ENCODE measurements at regions not wholly inside any gene's neighbourhood (a gene's known extent, or its start where the extent isn't known, plus 50 kb on each side); places are given as distances from the start of the nearest gene placed in this dataset.

DNA sequence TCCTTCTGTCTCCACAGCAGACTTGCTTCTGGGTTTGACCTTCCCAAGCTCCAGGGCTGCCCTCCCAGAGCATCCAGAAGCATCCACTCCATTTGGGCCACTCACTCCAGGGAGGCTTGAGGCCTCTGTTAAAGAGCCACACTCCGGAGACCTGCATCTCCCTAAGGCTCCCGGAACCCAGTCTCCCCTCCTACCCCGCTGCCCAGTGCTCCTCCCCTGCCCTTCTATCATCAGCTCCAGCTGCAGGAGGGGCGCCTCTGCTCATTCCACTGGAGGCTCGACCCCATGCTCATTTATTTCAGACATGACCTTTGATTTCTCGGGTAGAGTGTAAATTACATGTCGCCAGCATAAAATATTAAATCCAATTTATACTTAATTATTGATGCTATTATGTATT, 142.5 kb downstream of the SYF2 start:
- no peak for ATAC-seq (ENCODE audit: low read depth)
- no peak overlapping the region for H3K27ac ChIP-seq (ENCODE audit: insufficient read depth, low read length)
- intact Hi-C loops (cut with micrococcal nuclease), result no loop called here

More for the DNA sequence above, 142.5 kb downstream of the SYF2 start:
- Histone ChIP-seq H3K4me2 (ENCODE audit: low read depth, low read length) (no peak overlapping the region), H2BK120ac (ENCODE audit: low read depth, low read length) (no peak overlapping the region), H3K23ac (ENCODE audit: low read depth, low read length) (no peak overlapping the region), H2AK9ac (replicated peaks; ENCODE audit: low read depth, low read length, poor library complexity) (no peak overlapping the region), H4K91ac (ENCODE audit: insufficient read depth, low read depth, low read length) (no peak overlapping the region), H4K5ac (ENCODE audit: low read depth, low read length) (no peak overlapping the region), H3K4ac (ENCODE audit: low read depth, low read length) (no peak overlapping the region), H2AFZ (replicated peaks; ENCODE audit: low read length, poor library complexity) (no peak overlapping the region), H2BK15ac (ENCODE audit: low read depth, low read length) (no peak overlapping the region), H3K9me1 (ENCODE audit: insufficient read depth, low read length) (no peaks in the 10 kb centered on the region), H4K8ac (ENCODE audit: low read depth in 2 of 2, low read length in 2 of 2) (no peak overlapping the region), H3K27me3 (ENCODE audit: control insufficient read depth, insufficient read depth, low read length) (peaks cover 81% of the 10 kb centered on the region), H2BK20ac (ENCODE audit: low read depth, low read length) (no peak overlapping the region), H3K18ac (ENCODE audit: low read depth, low read length) (no peak overlapping the region), H3K9me3 (ENCODE audit: control insufficient read depth, insufficient read depth, low read length) (peaks cover 5% of the 10 kb centered on the region), H3K14ac (replicated peaks; ENCODE audit: low read depth, low read length) (no peak overlapping the region), H2BK5ac (ENCODE audit: low read depth, low read length, poor library complexity, severe bottlenecking) (no peak overlapping the region), H3K9ac (ENCODE audit: low read depth, low read length) (no peak overlapping the region), H2AK5ac (ENCODE audit: low read depth, low read length) (no peak overlapping the region), H3K56ac (ENCODE audit: extremely low read depth, insufficient read depth, low read length) (no peak overlapping the region), H3K36me3 (ENCODE audit: control insufficient read depth, insufficient read depth, low read length) (no peaks in the 10 kb centered on the region), H4K20me1 (ENCODE audit: insufficient read depth, low read length) (no peaks in the 10 kb centered on the region; the same call in 1 of the 2 replicates), H3K4me1 (ENCODE audit: control insufficient read depth, insufficient read depth, low read length) (no peaks in the 10 kb centered on the region), H3K4me3 (ENCODE audit: insufficient read depth, low read depth, low read length) (no peak overlapping the region), H3K79me1 (ENCODE audit: low read depth in 1 of 2, low read length in 2 of 2) (no peaks in the 10 kb centered on the region)
- DNase-seq, result no peak
- TF ChIP-seq, protein P1, sequence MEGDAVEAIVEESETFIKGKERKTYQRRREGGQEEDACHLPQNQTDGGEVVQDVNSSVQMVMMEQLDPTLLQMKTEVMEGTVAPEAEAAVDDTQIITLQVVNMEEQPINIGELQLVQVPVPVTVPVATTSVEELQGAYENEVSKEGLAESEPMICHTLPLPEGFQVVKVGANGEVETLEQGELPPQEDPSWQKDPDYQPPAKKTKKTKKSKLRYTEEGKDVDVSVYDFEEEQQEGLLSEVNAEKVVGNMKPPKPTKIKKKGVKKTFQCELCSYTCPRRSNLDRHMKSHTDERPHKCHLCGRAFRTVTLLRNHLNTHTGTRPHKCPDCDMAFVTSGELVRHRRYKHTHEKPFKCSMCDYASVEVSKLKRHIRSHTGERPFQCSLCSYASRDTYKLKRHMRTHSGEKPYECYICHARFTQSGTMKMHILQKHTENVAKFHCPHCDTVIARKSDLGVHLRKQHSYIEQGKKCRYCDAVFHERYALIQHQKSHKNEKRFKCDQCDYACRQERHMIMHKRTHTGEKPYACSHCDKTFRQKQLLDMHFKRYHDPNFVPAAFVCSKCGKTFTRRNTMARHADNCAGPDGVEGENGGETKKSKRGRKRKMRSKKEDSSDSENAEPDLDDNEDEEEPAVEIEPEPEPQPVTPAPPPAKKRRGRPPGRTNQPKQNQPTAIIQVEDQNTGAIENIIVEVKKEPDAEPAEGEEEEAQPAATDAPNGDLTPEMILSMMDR (conservative IDR thresholded peaks at IDR 0.05; ENCODE audit: low read depth, low read length), result no peak
- TF ChIP-seq, protein P2, sequence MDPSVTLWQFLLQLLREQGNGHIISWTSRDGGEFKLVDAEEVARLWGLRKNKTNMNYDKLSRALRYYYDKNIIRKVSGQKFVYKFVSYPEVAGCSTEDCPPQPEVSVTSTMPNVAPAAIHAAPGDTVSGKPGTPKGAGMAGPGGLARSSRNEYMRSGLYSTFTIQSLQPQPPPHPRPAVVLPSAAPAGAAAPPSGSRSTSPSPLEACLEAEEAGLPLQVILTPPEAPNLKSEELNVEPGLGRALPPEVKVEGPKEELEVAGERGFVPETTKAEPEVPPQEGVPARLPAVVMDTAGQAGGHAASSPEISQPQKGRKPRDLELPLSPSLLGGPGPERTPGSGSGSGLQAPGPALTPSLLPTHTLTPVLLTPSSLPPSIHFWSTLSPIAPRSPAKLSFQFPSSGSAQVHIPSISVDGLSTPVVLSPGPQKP (IDR thresholded peaks at IDR 0.05; ENCODE audit: borderline replicate concordance, low read depth, low read length), result no peak
- TF ChIP-seq POLR2A (IDR thresholded peaks at IDR 0.05; ENCODE audit: low read depth, low read length) (no peak), USF2 (IDR thresholded peaks at IDR 0.05; ENCODE audit: low read depth, low read length) (no peak)
- no CpG with 5 or more reads among the region's 7 CpGs for WGBS, 2 experiments (ENCODE audit: extremely low coverage in 2 of 2, insufficient read length in 1 of 2)
- POLR2A ChIA-PET (ENCODE audit: unreplicated experiment), result no interaction called here
- CTCF ChIA-PET, result no interaction called here
- in situ Hi-C loops (cut with MboI; ENCODE audit: low sequenced_read_pairs), result no loop called here
- no TSS peak for BruUV-seq (replicated peaks)
- dilution Hi-C loops (cut with HindIII; ENCODE audit: low sequenced_read_pairs, unreplicated experiment), result no loop called here

Data from IMR-90 (cell line).